GM23338 (cell line): ENCODE measurements at regions not wholly inside any gene's neighbourhood (a gene's known extent, or its start where the extent isn't known, plus 50 kb on each side); places are given as distances from the start of the nearest gene placed in this dataset.

Source experiments
- ATAC-seq: fragments of 200-7000 bp; cut with Tn5 transposase; 3 replicates; pipeline ENCODE4 v1.9.1; 2020
- DNase-seq: peaks from one replicate; pipeline ENCODE4 v3.0.0-alpha.2; 2015; ENCODE audit warnings: low spot score
- H2AFZ ChIP-seq: fragments of 200-600 bp; sonication (generic); 2 replicates; pipeline ENCODE4 v1.8.0; 2016; ENCODE audit warnings: antibody characterized with exemption, mild to moderate bottlenecking, moderate library complexity
- H3F3A ChIP-seq: fragments of 200-600 bp; sonication (generic); replicated peaks from 2 replicates; pipeline ENCODE4 v1.8.0; 2017; ENCODE audit warnings: antibody characterized with exemption, mixed run types, low read depth
- H3K27ac ChIP-seq: fragments of 200-600 bp; sonication (generic); 2 replicates; pipeline ENCODE4 v1.6.1; 2016; ENCODE audit warnings: low read depth
- H3K27me3 ChIP-seq: fragments of 200-600 bp; sonication (generic); 2 replicates; pipeline ENCODE4 v1.8.0; 2016; ENCODE audit warnings: mild to moderate bottlenecking, mixed run types, moderate library complexity; ENCODE audit not compliant: insufficient read depth
- H3K36me3 ChIP-seq: fragments of 200-600 bp; sonication (generic); 2 replicates; pipeline ENCODE4 v1.8.0; 2016; ENCODE audit warnings: mild to moderate bottlenecking; ENCODE audit not compliant: insufficient read depth
- H3K4me1 ChIP-seq: fragments of 200-600 bp; sonication (generic); 2 replicates; pipeline ENCODE4 v1.8.0; 2016; ENCODE audit warnings: mild to moderate bottlenecking, moderate library complexity; ENCODE audit not compliant: insufficient read depth
- H3K4me2 ChIP-seq: fragments of 200-600 bp; sonication (generic); 2 replicates; pipeline ENCODE4 v1.7.1; 2017; ENCODE audit warnings: mixed run types
- H3K4me3 ChIP-seq: fragments of 200-600 bp; sonication (generic); 2 replicates; pipeline ENCODE4 v1.6.1; 2016; ENCODE audit warnings: mixed run types
- H3K79me2 ChIP-seq: fragments of 200-600 bp; sonication (generic); replicated peaks from 2 replicates; pipeline ENCODE4 v1.8.0; 2017; ENCODE audit warnings: mild to moderate bottlenecking; ENCODE audit not compliant: insufficient read depth
- H3K9me2 ChIP-seq: fragments of 200-600 bp; sonication (generic); 2 replicates; pipeline ENCODE4 v1.8.0; 2017; ENCODE audit not compliant: insufficient read depth
- H4K20me1 ChIP-seq: fragments of 200-600 bp; sonication (generic); replicated peaks from 2 replicates; pipeline ENCODE4 v1.8.0; 2017; ENCODE audit warnings: mild to moderate bottlenecking; ENCODE audit not compliant: insufficient read depth
- H3K27ac Mint-ChIP-seq: 2 replicates; pipeline ENCODE4 v1.8.0; 2020; ENCODE audit warnings: inconsistent platforms, mild to moderate bottlenecking, moderate library complexity, mixed read lengths
- H3K27me3 Mint-ChIP-seq: 3 replicates; pipeline ENCODE4 v1.8.0; 2022; ENCODE audit warnings: low read depth, mild to moderate bottlenecking, moderate library complexity, mixed read lengths, inconsistent platforms; ENCODE audit not compliant: insufficient read depth, poor library complexity
- H3K36me3 Mint-ChIP-seq: 3 replicates; pipeline ENCODE4 v1.8.0; 2021; ENCODE audit warnings: low read depth, mild to moderate bottlenecking, inconsistent platforms, moderate library complexity, mixed read lengths
- H3K4me1 Mint-ChIP-seq: 3 replicates; pipeline ENCODE4 v1.8.0; 2020; ENCODE audit warnings: mild to moderate bottlenecking, inconsistent platforms, mixed read lengths
- H3K4me3 Mint-ChIP-seq: 3 replicates; pipeline ENCODE4 v1.8.0; 2021; ENCODE audit warnings: moderate library complexity, mild to moderate bottlenecking, inconsistent platforms, mixed read lengths
- H3K9me3 Mint-ChIP-seq: 3 replicates; pipeline ENCODE4 v1.8.0; 2020; ENCODE audit warnings: moderate library complexity, mild to moderate bottlenecking, inconsistent platforms, mixed read lengths
- CREB1 ChIP-seq: fragments of 250-450 bp; sonication (Bioruptor Pico); IDR thresholded peaks from 2 replicates; pipeline ENCODE4 v1.5.0; 2020; ENCODE audit warnings: low read depth, mild to moderate bottlenecking, moderate library complexity
- EZH2 ChIP-seq: fragments of 200-600 bp; sonication (generic); IDR thresholded peaks from one replicate; pipeline ENCODE4 v1.8.0; 2017; ENCODE audit warnings: antibody characterized with exemption, mild to moderate bottlenecking, low read depth; ENCODE audit not compliant: unreplicated experiment
- EZH2phosphoT487 ChIP-seq: fragments of 200-600 bp; sonication (generic); IDR thresholded peaks from one replicate; pipeline ENCODE4 v1.8.1; 2018; ENCODE audit warnings: antibody characterized with exemption; ENCODE audit not compliant: unreplicated experiment
- JUNB ChIP-seq: IDR thresholded peaks from one replicate; pipeline ENCODE4 v1.6.1; 2016; ENCODE audit warnings: antibody characterized with exemption; ENCODE audit not compliant: unreplicated experiment
- NANOG ChIP-seq: IDR thresholded peaks from 2 replicates; pipeline ENCODE4 v1.6.1; 2016; ENCODE audit warnings: antibody characterized with exemption, borderline replicate concordance
- POLR2AphosphoS5 ChIP-seq: IDR thresholded peaks from 2 replicates; pipeline ENCODE4 v1.6.1; 2016; ENCODE audit warnings: antibody characterized with exemption, low read depth
- STAT1 ChIP-seq: IDR thresholded peaks from one replicate; pipeline ENCODE4 v1.6.1; 2016; ENCODE audit warnings: antibody characterized with exemption; ENCODE audit not compliant: unreplicated experiment
- ZNF114 ChIP-seq: fragments of 250-450 bp; sonication (Bioruptor Pico); IDR thresholded peaks from 2 replicates; pipeline ENCODE4 v1.5.0; 2020; ENCODE audit warnings: mild to moderate bottlenecking, moderate library complexity
- ZNF331 ChIP-seq: fragments of 250-450 bp; sonication (Bioruptor Pico); IDR thresholded peaks from 2 replicates; pipeline ENCODE4 v1.5.0; 2020; ENCODE audit warnings: low read depth, mild to moderate bottlenecking, moderate library complexity
- TF ChIP-seq, protein P1 (sequence below): IDR thresholded peaks from 2 replicates; pipeline ENCODE4 v1.6.1; 2016; ENCODE audit warnings: antibody characterized with exemption
- TF ChIP-seq, protein P2 (sequence below), 2 experiments: fragments of 200-600 bp in 1 of 2; sonication (generic) in 1 of 2; conservative IDR thresholded peaks; 2 replicates each; pipeline versions ENCODE4 v1.5.1 to v1.6.1; 2016 to 2017; ENCODE audit warnings: antibody characterized with exemption in 2 of 2, low read depth in 2 of 2, mild to moderate bottlenecking in 2 of 2, moderate library complexity in 1 of 2
- TF ChIP-seq, protein P3 (sequence below): fragments of 250-450 bp; sonication (Bioruptor Pico); IDR thresholded peaks from 2 replicates; pipeline ENCODE4 v1.5.0; 2020; ENCODE audit warnings: mild to moderate bottlenecking, moderate library complexity
- TF ChIP-seq, protein P4 (sequence below): IDR thresholded peaks from one replicate; pipeline ENCODE4 v1.6.1; 2018; ENCODE audit warnings: antibody characterized with exemption; ENCODE audit not compliant: unreplicated experiment

DNA sequence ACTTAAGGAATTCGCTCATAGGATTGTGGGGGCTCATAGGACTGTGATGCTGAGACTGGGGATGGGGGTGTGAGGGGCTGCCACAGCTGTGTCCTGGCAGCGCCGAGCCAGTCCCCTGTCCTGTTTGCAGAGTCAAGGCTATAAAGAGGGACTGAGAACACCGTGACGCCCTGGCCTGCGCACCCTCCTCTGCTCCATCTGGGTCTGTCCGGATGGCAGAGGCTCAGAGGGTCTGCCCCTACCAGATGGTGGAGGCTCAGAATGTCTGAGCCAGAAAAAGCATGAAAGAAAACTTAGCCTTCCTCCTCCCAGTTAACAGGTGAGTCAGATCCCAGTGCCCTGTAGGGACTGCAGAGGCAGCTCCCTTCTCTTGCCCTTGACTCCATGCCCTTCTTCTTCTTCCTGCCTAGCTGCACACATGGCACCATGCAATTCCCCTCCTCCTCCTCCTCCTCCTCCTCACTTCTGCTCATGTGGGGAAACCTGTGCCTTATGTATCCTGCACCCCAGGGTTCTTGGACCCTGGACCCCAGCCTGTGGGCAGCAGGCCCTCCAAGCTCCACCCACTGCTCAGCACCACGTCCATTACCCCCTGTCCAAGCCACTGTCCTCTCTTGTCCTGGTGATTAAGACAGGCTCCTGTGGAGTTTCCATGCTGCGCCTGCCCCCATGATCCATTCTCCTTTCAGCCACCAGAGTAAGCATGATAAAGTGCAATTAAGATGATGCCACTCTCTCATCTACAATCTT lies 410.0 kb upstream of the SULF2 start:
- Histone ChIP-seq H2AFZ (no peak overlapping the region), H4K20me1 (no peaks in the 10 kb centered on the region), H3K4me2 (no peak overlapping the region), H3K36me3 (no peaks in the 10 kb centered on the region), H3K27me3 (no peaks in the 10 kb centered on the region), H3K9me2 (no peaks in the 10 kb centered on the region), H3F3A (no peaks in the 10 kb centered on the region), H3K4me1 (no peaks in the 10 kb centered on the region), H3K27ac (no peak overlapping the region), H3K4me3 (no peak overlapping the region), H3K79me2 (no peaks in the 10 kb centered on the region)
- no peaks in the 10 kb centered on the region for H3K36me3 Mint-ChIP-seq
- peaks cover 6% of the 10 kb centered on the region for H3K27me3 Mint-ChIP-seq
- H3K27ac Mint-ChIP-seq, result no peak overlapping the region
- DNase-seq, result no peak
- H3K9me3 Mint-ChIP-seq, result no peaks in the 10 kb centered on the region
- peaks cover 6% of the 10 kb centered on the region; the same call in 2 of the 3 replicates for H3K4me1 Mint-ChIP-seq
- TF ChIP-seq ZNF114 (CRISPR knock-in tag), result no peak
- no peak for TF ChIP-seq CREB1 (CRISPR knock-in tag)
- TF ChIP-seq ZNF331 (CRISPR knock-in tag), result no peak
- TF ChIP-seq, protein P1, sequence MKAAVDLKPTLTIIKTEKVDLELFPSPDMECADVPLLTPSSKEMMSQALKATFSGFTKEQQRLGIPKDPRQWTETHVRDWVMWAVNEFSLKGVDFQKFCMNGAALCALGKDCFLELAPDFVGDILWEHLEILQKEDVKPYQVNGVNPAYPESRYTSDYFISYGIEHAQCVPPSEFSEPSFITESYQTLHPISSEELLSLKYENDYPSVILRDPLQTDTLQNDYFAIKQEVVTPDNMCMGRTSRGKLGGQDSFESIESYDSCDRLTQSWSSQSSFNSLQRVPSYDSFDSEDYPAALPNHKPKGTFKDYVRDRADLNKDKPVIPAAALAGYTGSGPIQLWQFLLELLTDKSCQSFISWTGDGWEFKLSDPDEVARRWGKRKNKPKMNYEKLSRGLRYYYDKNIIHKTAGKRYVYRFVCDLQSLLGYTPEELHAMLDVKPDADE, result no peak
- no peak for TF ChIP-seq STAT1
- no peak for TF ChIP-seq NANOG
- TF ChIP-seq POLR2AphosphoS5, result no peak
- TF ChIP-seq, protein P2, sequence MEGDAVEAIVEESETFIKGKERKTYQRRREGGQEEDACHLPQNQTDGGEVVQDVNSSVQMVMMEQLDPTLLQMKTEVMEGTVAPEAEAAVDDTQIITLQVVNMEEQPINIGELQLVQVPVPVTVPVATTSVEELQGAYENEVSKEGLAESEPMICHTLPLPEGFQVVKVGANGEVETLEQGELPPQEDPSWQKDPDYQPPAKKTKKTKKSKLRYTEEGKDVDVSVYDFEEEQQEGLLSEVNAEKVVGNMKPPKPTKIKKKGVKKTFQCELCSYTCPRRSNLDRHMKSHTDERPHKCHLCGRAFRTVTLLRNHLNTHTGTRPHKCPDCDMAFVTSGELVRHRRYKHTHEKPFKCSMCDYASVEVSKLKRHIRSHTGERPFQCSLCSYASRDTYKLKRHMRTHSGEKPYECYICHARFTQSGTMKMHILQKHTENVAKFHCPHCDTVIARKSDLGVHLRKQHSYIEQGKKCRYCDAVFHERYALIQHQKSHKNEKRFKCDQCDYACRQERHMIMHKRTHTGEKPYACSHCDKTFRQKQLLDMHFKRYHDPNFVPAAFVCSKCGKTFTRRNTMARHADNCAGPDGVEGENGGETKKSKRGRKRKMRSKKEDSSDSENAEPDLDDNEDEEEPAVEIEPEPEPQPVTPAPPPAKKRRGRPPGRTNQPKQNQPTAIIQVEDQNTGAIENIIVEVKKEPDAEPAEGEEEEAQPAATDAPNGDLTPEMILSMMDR (conservative IDR thresholded peaks at IDR 0.05; ENCODE audit: low read depth in 2 of 2), result no peak
- TF ChIP-seq, protein P3, sequence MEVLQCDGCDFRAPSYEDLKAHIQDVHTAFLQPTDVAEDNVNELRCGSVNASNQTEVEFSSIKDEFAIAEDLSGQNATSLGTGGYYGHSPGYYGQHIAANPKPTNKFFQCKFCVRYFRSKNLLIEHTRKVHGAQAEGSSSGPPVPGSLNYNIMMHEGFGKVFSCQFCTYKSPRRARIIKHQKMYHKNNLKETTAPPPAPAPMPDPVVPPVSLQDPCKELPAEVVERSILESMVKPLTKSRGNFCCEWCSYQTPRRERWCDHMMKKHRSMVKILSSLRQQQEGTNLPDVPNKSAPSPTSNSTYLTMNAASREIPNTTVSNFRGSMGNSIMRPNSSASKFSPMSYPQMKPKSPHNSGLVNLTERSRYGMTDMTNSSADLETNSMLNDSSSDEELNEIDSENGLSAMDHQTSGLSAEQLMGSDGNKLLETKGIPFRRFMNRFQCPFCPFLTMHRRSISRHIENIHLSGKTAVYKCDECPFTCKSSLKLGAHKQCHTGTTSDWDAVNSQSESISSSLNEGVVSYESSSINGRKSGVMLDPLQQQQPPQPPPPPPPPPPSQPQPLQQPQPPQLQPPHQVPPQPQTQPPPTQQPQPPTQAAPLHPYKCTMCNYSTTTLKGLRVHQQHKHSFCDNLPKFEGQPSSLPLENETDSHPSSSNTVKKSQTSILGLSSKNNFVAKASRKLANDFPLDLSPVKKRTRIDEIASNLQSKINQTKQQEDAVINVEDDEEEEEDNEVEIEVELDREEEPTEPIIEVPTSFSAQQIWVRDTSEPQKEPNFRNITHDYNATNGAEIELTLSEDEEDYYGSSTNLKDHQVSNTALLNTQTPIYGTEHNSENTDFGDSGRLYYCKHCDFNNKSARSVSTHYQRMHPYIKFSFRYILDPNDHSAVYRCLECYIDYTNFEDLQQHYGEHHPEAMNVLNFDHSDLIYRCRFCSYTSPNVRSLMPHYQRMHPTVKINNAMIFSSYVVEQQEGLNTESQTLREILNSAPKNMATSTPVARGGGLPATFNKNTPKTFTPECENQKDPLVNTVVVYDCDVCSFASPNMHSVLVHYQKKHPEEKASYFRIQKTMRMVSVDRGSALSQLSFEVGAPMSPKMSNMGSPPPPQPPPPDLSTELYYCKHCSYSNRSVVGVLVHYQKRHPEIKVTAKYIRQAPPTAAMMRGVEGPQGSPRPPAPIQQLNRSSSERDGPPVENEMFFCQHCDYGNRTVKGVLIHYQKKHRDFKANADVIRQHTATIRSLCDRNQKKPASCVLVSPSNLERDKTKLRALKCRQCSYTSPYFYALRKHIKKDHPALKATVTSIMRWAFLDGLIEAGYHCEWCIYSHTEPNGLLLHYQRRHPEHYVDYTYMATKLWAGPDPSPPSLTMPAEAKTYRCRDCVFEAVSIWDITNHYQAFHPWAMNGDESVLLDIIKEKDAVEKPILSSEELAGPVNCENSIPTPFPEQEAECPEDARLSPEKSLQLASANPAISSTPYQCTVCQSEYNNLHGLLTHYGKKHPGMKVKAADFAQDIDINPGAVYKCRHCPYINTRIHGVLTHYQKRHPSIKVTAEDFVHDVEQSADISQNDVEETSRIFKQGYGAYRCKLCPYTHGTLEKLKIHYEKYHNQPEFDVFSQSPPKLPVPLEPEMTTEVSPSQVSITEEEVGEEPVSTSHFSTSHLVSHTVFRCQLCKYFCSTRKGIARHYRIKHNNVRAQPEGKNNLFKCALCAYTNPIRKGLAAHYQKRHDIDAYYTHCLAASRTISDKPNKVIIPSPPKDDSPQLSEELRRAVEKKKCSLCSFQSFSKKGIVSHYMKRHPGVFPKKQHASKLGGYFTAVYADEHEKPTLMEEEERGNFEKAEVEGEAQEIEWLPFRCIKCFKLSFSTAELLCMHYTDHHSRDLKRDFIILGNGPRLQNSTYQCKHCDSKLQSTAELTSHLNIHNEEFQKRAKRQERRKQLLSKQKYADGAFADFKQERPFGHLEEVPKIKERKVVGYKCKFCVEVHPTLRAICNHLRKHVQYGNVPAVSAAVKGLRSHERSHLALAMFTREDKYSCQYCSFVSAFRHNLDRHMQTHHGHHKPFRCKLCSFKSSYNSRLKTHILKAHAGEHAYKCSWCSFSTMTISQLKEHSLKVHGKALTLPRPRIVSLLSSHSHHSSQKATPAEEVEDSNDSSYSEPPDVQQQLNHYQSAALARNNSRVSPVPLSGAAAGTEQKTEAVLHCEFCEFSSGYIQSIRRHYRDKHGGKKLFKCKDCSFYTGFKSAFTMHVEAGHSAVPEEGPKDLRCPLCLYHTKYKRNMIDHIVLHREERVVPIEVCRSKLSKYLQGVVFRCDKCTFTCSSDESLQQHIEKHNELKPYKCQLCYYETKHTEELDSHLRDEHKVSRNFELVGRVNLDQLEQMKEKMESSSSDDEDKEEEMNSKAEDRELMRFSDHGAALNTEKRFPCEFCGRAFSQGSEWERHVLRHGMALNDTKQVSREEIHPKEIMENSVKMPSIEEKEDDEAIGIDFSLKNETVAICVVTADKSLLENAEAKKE (CRISPR knock-in tag), result no peak
- TF ChIP-seq, protein P4, sequence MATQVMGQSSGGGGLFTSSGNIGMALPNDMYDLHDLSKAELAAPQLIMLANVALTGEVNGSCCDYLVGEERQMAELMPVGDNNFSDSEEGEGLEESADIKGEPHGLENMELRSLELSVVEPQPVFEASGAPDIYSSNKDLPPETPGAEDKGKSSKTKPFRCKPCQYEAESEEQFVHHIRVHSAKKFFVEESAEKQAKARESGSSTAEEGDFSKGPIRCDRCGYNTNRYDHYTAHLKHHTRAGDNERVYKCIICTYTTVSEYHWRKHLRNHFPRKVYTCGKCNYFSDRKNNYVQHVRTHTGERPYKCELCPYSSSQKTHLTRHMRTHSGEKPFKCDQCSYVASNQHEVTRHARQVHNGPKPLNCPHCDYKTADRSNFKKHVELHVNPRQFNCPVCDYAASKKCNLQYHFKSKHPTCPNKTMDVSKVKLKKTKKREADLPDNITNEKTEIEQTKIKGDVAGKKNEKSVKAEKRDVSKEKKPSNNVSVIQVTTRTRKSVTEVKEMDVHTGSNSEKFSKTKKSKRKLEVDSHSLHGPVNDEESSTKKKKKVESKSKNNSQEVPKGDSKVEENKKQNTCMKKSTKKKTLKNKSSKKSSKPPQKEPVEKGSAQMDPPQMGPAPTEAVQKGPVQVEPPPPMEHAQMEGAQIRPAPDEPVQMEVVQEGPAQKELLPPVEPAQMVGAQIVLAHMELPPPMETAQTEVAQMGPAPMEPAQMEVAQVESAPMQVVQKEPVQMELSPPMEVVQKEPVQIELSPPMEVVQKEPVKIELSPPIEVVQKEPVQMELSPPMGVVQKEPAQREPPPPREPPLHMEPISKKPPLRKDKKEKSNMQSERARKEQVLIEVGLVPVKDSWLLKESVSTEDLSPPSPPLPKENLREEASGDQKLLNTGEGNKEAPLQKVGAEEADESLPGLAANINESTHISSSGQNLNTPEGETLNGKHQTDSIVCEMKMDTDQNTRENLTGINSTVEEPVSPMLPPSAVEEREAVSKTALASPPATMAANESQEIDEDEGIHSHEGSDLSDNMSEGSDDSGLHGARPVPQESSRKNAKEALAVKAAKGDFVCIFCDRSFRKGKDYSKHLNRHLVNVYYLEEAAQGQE, result no peak
- TF ChIP-seq EZH2, result no peak
- no peak for TF ChIP-seq EZH2phosphoT487
- no peak for TF ChIP-seq JUNB
- ATAC-seq, result no peak
- H3K4me3 Mint-ChIP-seq, result no peak overlapping the region
